NCI-H146 (cell line): ENCODE measurements at regions not wholly inside any gene's neighbourhood (a gene's known extent, or its start where the extent isn't known, plus 50 kb on each side); places are given as distances from the start of the nearest gene placed in this dataset.

Experiments
- DNase-seq: peaks from one replicate; lab custom pipeline; 2025; lab: John Stamatoyannopoulos, UW

DNA sequence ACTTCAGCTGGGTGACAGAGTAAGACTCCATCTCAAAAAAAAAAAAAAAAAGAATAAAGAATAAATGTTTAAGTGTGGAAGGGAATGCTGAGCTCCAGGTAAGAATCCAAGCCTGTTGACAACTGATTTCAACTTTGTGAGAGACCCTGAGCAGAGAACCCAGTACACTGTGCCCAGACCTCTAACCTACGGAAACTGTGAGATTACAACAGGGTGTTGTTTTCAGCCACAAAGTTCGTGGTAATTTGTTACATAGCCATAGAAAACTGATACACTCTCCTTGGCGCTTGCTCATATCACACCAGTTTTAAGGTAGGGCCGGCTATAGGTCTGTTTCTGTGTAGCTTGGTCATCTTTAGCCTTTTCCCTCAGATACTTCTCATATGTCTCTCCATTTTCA, 98.4 kb upstream of the PAPOLG start:
- no peak for DNase-seq

DNA sequence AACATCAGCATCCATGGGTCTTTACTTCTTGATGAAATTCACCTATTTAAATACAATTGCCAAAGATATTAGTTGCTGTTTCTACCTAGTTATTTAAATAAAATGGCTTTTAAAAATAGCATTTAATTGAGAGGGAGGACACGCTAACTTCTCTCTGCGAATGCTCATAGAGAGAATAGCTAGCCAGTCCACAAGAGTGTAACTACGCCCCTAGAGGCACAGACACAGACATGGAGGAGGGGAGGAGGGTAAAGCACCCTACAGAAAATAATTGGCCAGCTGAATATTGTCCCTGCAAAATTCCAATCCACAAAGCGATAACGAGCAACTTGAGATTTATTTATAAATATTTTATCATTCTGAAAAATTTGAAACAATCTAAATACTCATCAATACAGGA, 97.0 kb upstream of the PAPOLG start:
- no peak for DNase-seq

DNA sequence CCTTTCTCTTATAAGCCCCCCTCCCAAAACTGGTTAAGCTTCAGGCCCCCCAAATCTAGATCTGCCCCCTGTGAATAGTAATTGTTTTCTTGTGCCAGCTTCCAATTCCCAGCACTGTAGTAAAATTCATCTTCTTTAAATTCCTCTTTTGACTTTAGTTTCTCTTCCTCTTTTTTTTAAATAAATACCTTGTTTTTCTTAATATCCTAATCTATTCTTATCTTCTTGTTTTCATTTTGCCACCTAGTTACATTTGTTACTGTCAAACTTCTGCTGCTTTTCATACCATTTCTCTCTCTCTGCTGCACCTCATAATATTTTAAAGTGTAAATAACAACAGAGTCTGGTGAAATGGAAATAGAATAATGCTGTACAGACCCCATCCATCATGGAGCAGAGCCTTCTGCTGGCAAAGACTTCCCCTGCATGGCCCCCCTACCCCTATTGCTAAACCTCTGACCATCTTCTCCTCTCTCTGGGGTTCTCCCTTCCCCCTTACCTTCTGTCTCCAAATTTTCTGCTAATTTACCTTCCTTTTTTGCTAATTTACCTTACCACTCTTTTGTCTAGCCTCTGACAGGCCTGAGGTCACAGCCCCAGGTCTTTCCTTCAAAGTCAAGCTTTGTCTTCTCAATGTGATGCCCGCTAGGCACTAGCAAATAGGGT, 94.9 kb upstream of the PAPOLG start:
- DNase-seq: no peak

DNA sequence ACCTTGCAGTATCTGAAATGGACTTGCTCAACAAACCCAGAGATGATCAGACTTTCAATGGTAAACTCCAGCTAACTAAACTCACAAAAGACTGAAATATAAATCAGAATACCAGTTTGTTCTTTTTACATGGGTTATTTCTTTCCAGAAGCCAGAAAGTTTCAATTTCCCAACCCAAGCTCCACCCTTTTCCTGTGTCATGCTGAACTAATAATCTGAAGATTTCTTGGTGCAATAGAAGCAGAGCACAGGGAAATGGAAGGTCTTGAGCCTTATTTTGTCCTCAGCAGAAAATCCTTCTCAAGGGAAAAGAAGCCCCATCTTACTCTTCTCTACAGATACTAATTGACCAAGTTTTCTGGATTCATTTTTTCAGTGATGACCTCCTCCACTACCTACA, 93.3 kb upstream of the PAPOLG start:
- DNase-seq: no peak

DNA sequence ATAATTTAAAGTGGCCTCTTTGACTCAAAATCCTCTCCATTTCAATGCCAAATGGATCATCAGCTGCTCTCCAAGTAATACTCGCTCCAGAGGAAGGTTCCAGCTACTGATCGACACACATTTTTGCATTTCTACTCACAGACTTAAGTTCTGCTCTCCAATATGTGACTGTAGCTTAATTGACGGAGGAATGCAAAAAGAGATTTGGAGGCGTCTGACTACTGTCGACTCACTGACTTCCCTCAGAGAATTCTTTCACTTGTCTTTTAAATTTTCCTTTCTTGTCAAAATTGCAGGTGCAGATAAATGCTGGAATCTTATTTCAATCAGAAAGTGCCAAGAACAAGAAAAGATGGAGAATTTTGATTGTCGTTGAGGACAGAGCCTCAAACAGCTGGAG, 84.1 kb upstream of the PAPOLG start:
- no peak for DNase-seq

DNA sequence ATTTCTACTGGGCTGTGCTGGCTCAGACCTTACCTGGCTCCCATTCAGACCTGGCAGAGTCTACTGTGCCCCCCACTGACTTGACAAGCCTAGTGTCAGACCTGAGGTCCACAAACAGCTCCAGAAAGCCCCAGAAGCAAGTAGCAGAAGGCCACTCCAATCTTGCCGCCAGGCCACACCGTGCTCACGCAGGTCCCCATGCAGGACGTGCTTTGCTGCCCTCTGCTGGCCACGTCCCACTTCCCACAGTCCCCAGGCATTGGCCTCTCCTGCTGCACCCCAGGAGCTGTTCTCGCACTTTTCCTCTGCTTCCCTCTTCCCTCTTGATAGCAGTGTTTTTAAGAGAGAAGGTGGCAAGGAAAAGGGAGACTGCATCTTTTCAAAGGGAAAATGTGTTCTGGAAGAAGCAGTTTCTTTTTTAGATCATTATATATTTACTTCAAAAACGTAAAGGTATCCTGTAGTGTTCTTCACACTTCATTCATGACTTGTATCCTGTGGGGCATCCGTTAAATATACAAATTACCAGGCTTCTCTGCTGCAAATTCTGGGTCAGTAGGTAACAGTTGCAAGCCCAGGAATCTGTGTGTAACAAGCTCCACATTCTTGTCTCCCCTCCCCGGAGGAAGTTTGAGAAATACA, 81.4 kb upstream of the PAPOLG start:
- DNase-seq: peak; percentile 67

DNA sequence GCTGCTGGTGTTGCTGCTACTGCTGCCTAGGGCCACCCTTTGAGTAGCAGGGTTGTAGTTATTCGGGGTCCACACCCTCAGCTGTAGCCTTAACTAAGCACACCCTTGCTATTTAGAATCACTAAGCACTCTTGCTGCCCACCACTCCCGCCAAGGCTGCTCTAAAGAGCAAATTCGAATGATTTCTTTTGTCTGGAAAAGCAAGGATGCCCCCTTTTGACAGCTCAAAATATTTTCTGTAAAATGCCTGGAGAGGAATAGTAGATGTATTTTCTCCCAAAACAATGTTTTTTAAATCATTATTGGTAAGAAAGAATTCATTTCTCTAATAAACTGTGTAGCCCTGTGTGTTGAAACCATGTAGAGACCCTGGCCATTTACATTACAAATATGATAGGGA, 80.8 kb upstream of the PAPOLG start:
- DNase-seq: no peak

DNA sequence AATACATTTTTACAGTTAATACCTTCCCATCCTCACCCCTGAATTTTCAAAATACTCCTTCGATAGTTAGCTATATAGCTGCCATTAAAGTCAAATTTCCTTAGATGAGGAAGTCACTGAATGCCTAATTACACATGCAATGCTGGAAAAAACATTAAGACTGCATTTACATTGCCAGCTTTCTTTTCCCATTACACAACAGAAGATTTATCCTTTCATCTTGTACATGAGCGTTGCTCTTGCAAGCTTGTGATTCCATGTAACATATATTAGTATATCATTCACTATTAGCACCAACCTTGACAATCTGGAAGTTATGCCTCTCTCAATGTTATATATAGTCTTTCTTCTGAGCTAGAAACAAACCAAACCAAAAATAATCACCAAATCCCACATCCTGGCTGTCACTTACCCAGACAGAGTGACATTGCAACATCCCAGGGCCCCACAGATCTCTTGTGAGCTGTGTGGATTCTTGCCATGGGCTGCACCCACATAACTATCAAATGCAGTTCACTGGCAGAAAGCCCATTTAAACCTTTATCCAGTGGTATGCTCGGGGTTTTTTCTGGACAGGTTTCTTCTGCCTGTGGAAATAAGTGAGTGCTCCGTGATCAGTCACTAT, 79.2 kb upstream of the PAPOLG start:
- DNase-seq: no peak

DNA sequence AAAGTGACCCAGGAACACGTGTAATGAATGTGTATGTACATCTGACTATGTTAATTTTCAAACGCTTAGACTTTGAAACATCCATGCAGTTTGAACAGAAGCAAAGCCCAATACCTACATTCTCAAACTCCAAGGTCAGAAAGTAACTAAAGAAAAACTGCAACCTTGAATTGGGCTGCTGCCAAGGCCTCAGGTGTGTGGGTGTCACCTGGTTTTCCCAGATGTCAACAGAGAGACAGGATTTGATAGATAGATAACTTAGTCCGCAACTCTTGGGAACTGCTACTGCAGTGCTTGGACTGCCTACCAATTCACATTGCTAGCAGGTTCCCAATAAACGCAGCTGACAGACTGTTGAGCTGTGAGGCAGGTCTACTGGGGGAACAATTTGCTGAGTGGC, 78.7 kb upstream of the PAPOLG start:
- DNase-seq: no peak

DNA sequence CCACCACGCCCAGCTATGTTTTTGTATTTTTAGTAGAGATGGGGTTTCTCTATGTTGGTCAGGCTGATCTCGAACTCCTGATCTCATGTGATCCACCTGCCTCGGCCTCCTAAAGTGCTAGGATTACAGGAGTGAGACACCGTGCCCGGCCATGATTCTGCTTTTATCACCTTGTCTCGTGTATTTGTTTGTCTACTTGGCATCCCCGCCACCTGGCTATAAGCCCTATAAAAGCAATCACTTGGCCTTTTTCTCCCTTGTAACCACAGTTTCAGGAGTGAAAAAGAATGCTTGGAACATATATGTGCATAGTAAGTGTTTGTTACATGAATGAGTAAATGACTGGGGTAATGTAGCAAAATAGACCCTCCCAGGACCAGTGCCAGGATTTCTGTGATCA, 77.5 kb upstream of the PAPOLG start:
- no peak for DNase-seq

DNA sequence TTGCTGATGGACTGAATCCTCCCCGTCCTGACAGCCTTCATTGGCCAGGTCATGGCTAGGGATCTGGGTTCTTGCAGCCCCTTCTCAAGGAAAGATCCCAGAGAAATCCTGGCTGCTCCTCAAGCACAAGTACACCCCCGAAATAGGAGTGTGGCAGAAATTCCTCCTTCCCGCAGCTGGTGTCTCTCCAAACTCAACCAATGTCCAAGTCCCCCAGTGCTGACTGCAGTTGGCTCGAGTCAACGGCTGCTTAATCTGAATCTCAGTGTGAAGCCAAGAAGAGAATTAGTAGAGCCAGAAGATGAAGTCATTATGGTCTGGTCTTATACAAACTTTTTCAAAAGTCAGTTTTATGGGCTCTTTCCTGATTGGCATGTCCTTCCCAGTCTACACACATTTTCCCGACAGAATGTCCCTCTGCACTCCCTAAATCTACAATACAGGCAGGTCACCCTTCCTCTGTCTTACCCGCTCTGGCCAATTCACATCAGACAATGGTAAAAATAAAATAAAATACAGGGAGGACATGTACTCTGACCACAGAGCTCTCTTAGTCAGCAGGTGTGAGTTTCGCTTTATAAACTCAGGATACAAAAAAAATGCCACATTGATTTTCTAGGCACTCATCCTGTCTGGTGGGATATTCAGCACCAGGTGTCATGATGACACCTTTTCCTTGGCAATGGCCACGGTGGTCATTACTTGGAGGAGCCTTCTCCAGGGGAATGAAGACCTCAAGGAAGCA, 76.9 kb upstream of the PAPOLG start:
- DNase-seq: no peak

DNA sequence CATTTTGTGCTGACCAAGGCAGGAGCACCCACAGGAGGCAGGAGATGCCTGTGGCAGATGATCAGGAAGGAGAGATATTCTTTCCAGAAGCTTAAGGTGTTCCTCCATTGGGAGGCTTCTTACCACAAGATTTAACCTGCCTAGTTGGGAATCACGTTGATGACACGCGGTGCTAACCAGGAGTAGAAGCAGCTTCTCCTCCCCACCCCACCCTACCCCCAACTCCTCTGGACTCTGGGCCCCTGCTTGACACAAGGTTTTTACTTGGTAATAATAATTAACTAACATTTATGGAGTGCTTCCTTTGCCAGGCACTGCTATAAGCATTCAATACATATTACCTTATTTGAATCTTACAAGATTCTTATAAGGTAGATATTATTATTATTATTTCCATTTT, 62.5 kb upstream of the PAPOLG start:
- DNase-seq: no peak

DNA sequence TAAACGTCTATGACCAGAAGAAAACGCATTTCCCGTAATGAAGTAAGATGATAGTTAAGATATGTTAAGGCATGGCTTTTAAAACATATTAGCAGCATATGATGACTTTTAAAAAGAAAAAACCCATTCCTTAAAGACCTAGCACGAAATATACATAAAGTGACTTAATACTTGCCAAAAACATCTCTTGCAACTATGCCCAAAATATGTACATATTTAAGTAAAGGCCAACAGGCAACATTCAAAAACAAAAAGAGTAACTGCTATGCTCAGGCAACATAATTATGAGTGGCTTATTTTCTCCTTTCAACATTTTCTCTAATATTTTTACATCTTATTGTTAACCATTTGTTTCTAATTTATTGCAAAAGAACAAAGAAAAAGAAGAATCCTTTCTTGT, 60.3 kb upstream of the PAPOLG start:
- DNase-seq: no peak

DNA sequence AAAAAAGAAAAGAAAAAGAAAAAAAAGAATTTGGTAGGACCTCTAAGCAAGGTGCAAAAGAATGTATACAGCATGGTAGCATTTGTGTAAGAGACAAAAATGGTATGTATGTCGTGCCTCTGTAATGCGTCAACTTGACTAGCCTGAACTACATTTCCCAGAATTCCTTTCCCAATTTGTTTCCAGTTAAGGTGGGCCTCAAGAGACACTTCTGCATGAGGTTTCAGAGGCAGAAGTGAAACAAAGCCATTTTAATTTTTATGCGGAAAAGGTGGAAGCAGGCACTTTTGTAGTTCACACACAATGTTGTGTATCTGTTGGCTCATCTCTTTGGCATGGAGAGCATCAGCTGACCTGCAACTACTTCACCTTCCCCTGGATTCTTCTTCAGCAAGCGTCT, 56.5 kb upstream of the PAPOLG start:
- DNase-seq: no peak

DNA sequence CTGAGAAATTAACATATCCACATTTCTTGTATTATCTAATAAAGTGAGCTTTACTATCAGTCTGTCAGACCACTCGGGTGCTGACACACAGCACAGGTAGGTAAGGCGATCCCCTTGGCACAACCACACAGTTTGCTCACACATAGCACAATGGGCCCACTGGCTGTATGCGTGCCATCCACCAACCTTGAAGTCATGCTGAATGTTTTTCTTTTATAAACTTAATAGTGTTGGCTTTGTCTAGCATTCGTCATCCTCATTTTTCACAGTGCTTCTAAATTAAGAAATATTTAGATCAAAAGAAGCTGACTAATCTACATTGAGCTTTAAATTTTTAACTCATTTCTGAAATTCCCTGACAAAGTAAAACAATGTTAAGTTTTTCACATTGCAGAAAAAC, 50.0 kb upstream of the PAPOLG start:
- no peak for DNase-seq
